HEK293 (cell line): ENCODE measurements at regions not wholly inside any gene's neighbourhood (a gene's known extent, or its start where the extent isn't known, plus 50 kb on each side); places are given as distances from the start of the nearest gene placed in this dataset.

ENCODE experiments used
- ATF2 ChIP-seq: fragments of 450-650 bp; formaldehyde crosslinking; IDR thresholded peaks from 2 replicates; pipeline ENCODE4 v1.5.1; 2016; ENCODE audit warnings: missing biosample characterization, missing genetic modification characterization, low read depth
- REST ChIP-seq: fragments of 450-650 bp; formaldehyde crosslinking; IDR thresholded peaks from 2 replicates; pipeline ENCODE4 v1.5.1; 2016; ENCODE audit warnings: missing biosample characterization, missing genetic modification characterization
- YY1 ChIP-seq: fragments of 450-650 bp; formaldehyde crosslinking; IDR thresholded peaks from 2 replicates; pipeline ENCODE4 v1.5.1; 2018; ENCODE audit warnings: missing biosample characterization, missing genetic modification characterization
- ZBTB21 ChIP-seq: fragments of 450-650 bp; formaldehyde crosslinking; IDR thresholded peaks from 2 replicates; pipeline ENCODE4 v1.5.1; 2017; ENCODE audit warnings: missing biosample characterization, missing genetic modification characterization
- ZNF132 ChIP-seq: fragments of 450-650 bp; formaldehyde crosslinking; IDR thresholded peaks from 2 replicates; pipeline ENCODE4 v1.5.1; 2017; ENCODE audit warnings: missing biosample characterization, missing genetic modification characterization, borderline replicate concordance
- ZNF302 ChIP-seq: fragments of 450-650 bp; formaldehyde crosslinking; IDR thresholded peaks from 2 replicates; pipeline ENCODE4 v1.5.1; 2016; ENCODE audit warnings: missing biosample characterization, missing genetic modification characterization, low read depth
- TF ChIP-seq, protein P1 (sequence below): fragments of 450-650 bp; formaldehyde crosslinking; IDR thresholded peaks from 2 replicates; pipeline ENCODE4 v1.5.1; 2016; ENCODE audit warnings: missing biosample characterization, missing genetic modification characterization

- TF ChIP-seq YY1 (tag by site-specific recombination) (no peak), ZNF302 (no peak), REST (no peak), ZNF132 (no peak), ZBTB21 (tag by site-specific recombination) (no peak), ATF2 (peak; percentile 32; the same call in 1 of the 2 replicates)
- TF ChIP-seq, protein P1, sequence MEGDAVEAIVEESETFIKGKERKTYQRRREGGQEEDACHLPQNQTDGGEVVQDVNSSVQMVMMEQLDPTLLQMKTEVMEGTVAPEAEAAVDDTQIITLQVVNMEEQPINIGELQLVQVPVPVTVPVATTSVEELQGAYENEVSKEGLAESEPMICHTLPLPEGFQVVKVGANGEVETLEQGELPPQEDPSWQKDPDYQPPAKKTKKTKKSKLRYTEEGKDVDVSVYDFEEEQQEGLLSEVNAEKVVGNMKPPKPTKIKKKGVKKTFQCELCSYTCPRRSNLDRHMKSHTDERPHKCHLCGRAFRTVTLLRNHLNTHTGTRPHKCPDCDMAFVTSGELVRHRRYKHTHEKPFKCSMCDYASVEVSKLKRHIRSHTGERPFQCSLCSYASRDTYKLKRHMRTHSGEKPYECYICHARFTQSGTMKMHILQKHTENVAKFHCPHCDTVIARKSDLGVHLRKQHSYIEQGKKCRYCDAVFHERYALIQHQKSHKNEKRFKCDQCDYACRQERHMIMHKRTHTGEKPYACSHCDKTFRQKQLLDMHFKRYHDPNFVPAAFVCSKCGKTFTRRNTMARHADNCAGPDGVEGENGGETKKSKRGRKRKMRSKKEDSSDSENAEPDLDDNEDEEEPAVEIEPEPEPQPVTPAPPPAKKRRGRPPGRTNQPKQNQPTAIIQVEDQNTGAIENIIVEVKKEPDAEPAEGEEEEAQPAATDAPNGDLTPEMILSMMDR (tag by site-specific recombination): no peak
Observed at GRCh38 chr10:8417631-8418030, 363.1 kb downstream of the GATA3 start.
